ENCODE measurements at regions not wholly inside any gene's neighbourhood (a gene's known extent, or its start where the extent isn't known, plus 50 kb on each side); places are given as distances from the start of the nearest gene placed in this dataset.

DNA sequence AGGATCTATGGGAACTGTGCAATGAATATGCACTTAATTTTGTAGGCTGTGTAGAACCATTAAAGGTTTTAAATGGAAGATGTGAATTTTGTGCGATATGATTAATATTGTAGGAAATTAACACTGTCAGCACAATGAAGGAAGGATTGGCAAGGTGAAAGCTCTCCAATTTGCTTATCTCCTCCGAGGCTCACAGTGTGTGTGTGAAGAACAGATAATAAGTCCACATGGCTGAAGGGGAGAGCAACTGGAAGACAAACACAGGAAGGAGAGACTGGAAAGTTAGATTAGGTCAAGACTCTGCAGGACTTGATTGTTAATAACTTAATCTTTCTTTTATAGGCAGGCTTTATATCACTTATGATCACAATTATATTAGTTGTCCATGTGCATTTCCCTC is 269.7 kb upstream of the VRK2 start:
- no peak for TF ChIP-seq EZH2 (optimal IDR thresholded peaks at IDR 0.05; ENCODE audit: low read depth, low read length)
- TF ChIP-seq, protein P1, sequence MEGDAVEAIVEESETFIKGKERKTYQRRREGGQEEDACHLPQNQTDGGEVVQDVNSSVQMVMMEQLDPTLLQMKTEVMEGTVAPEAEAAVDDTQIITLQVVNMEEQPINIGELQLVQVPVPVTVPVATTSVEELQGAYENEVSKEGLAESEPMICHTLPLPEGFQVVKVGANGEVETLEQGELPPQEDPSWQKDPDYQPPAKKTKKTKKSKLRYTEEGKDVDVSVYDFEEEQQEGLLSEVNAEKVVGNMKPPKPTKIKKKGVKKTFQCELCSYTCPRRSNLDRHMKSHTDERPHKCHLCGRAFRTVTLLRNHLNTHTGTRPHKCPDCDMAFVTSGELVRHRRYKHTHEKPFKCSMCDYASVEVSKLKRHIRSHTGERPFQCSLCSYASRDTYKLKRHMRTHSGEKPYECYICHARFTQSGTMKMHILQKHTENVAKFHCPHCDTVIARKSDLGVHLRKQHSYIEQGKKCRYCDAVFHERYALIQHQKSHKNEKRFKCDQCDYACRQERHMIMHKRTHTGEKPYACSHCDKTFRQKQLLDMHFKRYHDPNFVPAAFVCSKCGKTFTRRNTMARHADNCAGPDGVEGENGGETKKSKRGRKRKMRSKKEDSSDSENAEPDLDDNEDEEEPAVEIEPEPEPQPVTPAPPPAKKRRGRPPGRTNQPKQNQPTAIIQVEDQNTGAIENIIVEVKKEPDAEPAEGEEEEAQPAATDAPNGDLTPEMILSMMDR (IDR thresholded peaks at IDR 0.05; ENCODE audit: low read length), result no peak
- no peak for TF ChIP-seq EZH2phosphoT487 (IDR thresholded peaks at IDR 0.05; ENCODE audit: low read length)
- Histone ChIP-seq H4K20me1 (ENCODE audit: insufficient read depth, low read length) (no peaks in the 10 kb centered on the region), H3K4me2 (ENCODE audit: low read depth, low read length) (no peak overlapping the region), H2AFZ (ENCODE audit: low read length) (no peak overlapping the region), H3F3A (ENCODE audit: insufficient read depth, low read length) (no peaks in the 10 kb centered on the region), H3K79me2 (ENCODE audit: low read length) (no peaks in the 10 kb centered on the region), H3K27ac (ENCODE audit: low read length) (no peak overlapping the region), H3K9me2 (replicated peaks; ENCODE audit: insufficient read depth, low read length) (no peaks in the 10 kb centered on the region), H3K36me3 (replicated peaks; ENCODE audit: insufficient read depth, low read length) (no peaks in the 10 kb centered on the region), H3K4me3 (ENCODE audit: low read length) (no peak overlapping the region), H3K4me1 (ENCODE audit: low read length) (no peaks in the 10 kb centered on the region), H3K9me3 (replicated peaks; ENCODE audit: insufficient read depth, low read length) (no peaks in the 10 kb centered on the region), H3K9ac (ENCODE audit: low read length) (no peak overlapping the region), H3K27me3 (replicated peaks; ENCODE audit: insufficient read depth, low read length) (no peaks in the 10 kb centered on the region)
- DNase-seq, result no peak

DNA sequence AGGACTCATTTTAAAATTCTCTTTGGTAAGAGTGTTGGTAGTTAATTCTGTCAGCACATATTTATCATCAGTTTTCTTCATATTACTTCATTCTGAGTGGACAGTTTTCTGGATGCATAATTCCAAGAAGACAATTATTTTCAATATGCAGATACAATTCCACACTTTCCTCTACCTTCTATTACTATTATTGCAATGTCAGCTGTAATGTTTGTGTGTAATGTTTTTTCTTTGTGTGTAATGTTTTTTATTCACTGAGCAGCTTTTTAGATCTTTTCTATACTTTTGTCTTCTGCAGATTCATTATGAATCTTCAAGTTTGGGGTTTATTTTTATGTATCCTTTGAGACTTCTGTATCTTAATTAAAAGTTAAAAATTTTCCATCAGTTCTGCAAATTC is 264.0 kb upstream of the VRK2 start:
- H3K36me3 ChIP-seq (replicated peaks; ENCODE audit: insufficient read depth, low read length), result no peaks in the 10 kb centered on the region
- DNase-seq, result no peak
- no peaks in the 10 kb centered on the region for H3K4me1 ChIP-seq (ENCODE audit: low read length)
- H3K79me2 ChIP-seq (ENCODE audit: low read length), result no peaks in the 10 kb centered on the region
- H3K9me2 ChIP-seq (replicated peaks; ENCODE audit: insufficient read depth, low read length), result no peaks in the 10 kb centered on the region
- H3K9ac ChIP-seq (ENCODE audit: low read length), result no peak overlapping the region
- H3K27ac ChIP-seq (ENCODE audit: low read length), result no peak overlapping the region
- no peaks in the 10 kb centered on the region for H3K9me3 ChIP-seq (replicated peaks; ENCODE audit: insufficient read depth, low read length)
- no peaks in the 10 kb centered on the region for H3F3A ChIP-seq (ENCODE audit: insufficient read depth, low read length)
- no peaks in the 10 kb centered on the region for H4K20me1 ChIP-seq (ENCODE audit: insufficient read depth, low read length)
- H3K4me3 ChIP-seq (ENCODE audit: low read length), result no peak overlapping the region
- no peaks in the 10 kb centered on the region for H3K27me3 ChIP-seq (replicated peaks; ENCODE audit: insufficient read depth, low read length)
- no peak overlapping the region for H2AFZ ChIP-seq (ENCODE audit: low read length)
- no peak overlapping the region for H3K4me2 ChIP-seq (ENCODE audit: low read depth, low read length)
- TF ChIP-seq EZH2 (optimal IDR thresholded peaks at IDR 0.05; ENCODE audit: low read depth, low read length) (no peak), EZH2phosphoT487 (IDR thresholded peaks at IDR 0.05; ENCODE audit: low read length) (no peak)
- TF ChIP-seq, protein P1 (IDR thresholded peaks at IDR 0.05; ENCODE audit: low read length), result no peak

DNA sequence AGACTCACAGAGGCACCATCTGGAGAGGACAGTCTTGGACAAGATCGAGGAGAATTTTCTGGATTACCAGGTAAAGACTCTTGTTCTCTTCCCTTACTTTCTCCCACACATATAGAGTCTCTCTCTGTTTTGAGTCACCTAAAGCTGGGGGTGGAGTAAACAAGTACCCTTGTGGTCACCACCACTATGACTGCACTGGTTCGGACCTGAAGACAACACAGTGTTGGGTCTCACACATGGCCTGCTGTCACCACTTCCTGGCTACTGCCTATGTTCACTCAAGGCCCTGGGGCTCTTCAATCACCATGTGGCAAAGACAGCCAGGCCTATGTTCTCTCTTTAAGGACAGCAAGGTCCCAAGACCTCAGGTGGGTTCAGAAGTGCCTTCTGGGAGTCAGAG is 253.3 kb upstream of the VRK2 start:
- H3K9me2 ChIP-seq (replicated peaks; ENCODE audit: insufficient read depth, low read length), result no peaks in the 10 kb centered on the region
- no peaks in the 10 kb centered on the region for H4K20me1 ChIP-seq (ENCODE audit: insufficient read depth, low read length)
- H3K4me1 ChIP-seq (ENCODE audit: low read length), result no peaks in the 10 kb centered on the region
- no peak overlapping the region for H3K27ac ChIP-seq (ENCODE audit: low read length)
- no peaks in the 10 kb centered on the region for H3K36me3 ChIP-seq (replicated peaks; ENCODE audit: insufficient read depth, low read length)
- no peak overlapping the region for H2AFZ ChIP-seq (ENCODE audit: low read length)
- no peaks in the 10 kb centered on the region for H3K79me2 ChIP-seq (ENCODE audit: low read length)
- H3F3A ChIP-seq (ENCODE audit: insufficient read depth, low read length), result no peaks in the 10 kb centered on the region
- no peak overlapping the region for H3K9ac ChIP-seq (ENCODE audit: low read length)
- no peak for TF ChIP-seq EZH2phosphoT487 (IDR thresholded peaks at IDR 0.05; ENCODE audit: low read length)
- TF ChIP-seq, protein P1 (IDR thresholded peaks at IDR 0.05; ENCODE audit: low read length), result no peak
- no peak for TF ChIP-seq EZH2 (optimal IDR thresholded peaks at IDR 0.05; ENCODE audit: low read depth, low read length)
- H3K9me3 ChIP-seq (replicated peaks; ENCODE audit: insufficient read depth, low read length), result no peaks in the 10 kb centered on the region
- no peak overlapping the region for H3K4me3 ChIP-seq (ENCODE audit: low read length)
- H3K27me3 ChIP-seq (replicated peaks; ENCODE audit: insufficient read depth, low read length), result no peaks in the 10 kb centered on the region
- no peak for DNase-seq
- H3K4me2 ChIP-seq (ENCODE audit: low read depth, low read length), result no peak overlapping the region
